Fibroblast of lung (primary cell): ENCODE measurements at regions not wholly inside any gene's neighbourhood (a gene's known extent, or its start where the extent isn't known, plus 50 kb on each side); places are given as distances from the start of the nearest gene placed in this dataset.

Source experiments
- CTCF ChIP-seq, 2 donors: IDR thresholded peaks in 1 of 2; conservative IDR thresholded peaks in 1 of 2; 1 replicate in 1 of 2; 2 replicates in 1 of 2; pipeline ENCODE4 v1.5.1; 2011 to 2012; ENCODE audit warnings: low read length in 2 of 2, control low read depth in 1 of 2, inconsistent platforms in 1 of 2, low read depth in 1 of 2, mild to moderate bottlenecking in 1 of 2
- EZH2 ChIP-seq: IDR thresholded peaks from 2 replicates; pipeline ENCODE4 v1.5.1; 2012; ENCODE audit warnings: low read length, control low read depth, mild to moderate bottlenecking; ENCODE audit errors: missing control alignments

GRCh38 chr3:128553560-128553959 is 60.6 kb upstream of the GATA2 start:
- no peak for TF ChIP-seq EZH2
- no peak for TF ChIP-seq CTCF (conservative IDR thresholded peaks at IDR 0.05 in 1 of 2, IDR thresholded peaks at IDR 0.05 in 1 of 2; ENCODE audit: low read depth in 1 of 2, low read length in 2 of 2)
